ENCODE measurements at regions not wholly inside any gene's neighbourhood (a gene's known extent, or its start where the extent isn't known, plus 50 kb on each side); places are given as distances from the start of the nearest gene placed in this dataset.

- TF ChIP-seq CTCF (IDR thresholded peaks at IDR 0.05) (no peak), POLR2A (IDR thresholded peaks at IDR 0.05) (no peak)
Observed at GRCh38 chr1:177748080-177748801, 221.6 kb downstream of the SEC16B start.

Measured in uterus (tissue), 2 donors.